GM13976 (cell line): ENCODE measurements at regions not wholly inside any gene's neighbourhood (a gene's known extent, or its start where the extent isn't known, plus 50 kb on each side); places are given as distances from the start of the nearest gene placed in this dataset.

Source experiments
- DNase-seq: peaks from one replicate; pipeline ENCODE4 v3.0.0; 2012; ENCODE audit warnings: low spot score
- in situ Hi-C: fragments of 300-500 bp; cut with MboI; formaldehyde crosslinking; loops from one replicate; pipeline ENCODE4 v1.12.0; 2022; ENCODE audit warnings: low sequenced_read_pairs, mixed read lengths, inconsistent platforms; ENCODE audit not compliant: unreplicated experiment
- TF ChIP-seq, protein P1 (sequence below): IDR thresholded peaks from 2 replicates; pipeline ENCODE4 v1.5.1; 2012; ENCODE audit warnings: borderline replicate concordance, mild to moderate bottlenecking; ENCODE audit not compliant: insufficient read depth; ENCODE audit errors: extremely low read depth, missing control alignments, control extremely low read depth

DNA sequence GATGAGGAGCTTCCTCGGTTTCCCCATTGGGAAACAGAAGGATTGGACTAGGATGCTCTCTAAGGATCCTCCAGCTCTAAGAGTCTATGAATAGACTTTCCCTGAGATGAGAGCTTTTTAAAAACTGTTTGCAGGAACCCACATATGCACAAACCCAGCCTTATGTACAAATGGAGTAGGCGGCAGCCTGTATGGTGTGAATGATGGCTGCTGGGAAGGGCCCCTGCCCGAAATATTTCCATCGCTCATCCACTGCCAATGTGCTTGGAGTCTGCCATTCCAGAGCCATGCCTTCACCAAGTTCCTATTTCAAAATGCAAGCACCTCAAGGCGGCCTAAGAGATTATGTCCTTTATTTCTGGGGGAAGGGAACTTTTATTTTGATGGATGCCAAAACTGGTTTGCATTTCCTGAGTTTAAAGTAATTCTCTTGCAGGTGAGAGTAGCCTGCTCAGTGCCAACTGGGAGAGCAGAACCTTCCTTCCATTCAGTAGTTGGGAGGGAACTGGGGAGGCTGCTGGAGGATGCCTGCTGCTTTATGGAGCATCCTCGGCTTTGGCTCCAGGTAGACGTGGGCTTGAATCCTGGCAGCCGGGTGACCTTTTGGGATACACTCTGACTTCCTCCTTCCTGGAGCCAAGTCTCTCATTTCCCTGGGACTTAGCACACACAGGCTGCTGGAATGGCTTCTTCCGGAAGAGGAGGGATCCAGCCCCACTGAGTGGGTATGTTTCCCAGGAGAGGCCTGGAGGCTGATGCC, 165.9 kb downstream of the ACTL8 start:
- in situ Hi-C loops, result no loop called here
- no peak for DNase-seq

DNA sequence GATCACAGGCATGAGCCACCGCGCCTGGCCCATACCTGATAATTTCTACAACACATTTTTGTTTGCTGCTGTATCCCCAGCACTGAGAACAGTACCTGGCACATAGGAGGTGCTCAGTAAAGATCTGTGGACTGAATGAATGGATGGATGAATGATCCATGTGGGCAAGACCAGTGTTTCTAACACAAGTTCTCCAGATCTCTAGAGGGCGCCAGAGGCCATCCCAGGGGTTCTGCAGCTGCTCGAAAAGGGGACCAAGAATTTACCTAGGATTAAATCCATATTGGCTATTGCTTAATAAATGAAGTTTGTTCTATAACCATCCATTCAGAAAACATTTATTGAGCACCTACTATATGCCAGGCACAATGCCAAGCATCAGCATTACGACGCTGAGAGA, 167.7 kb downstream of the ACTL8 start:
- peak; percentile 51 for DNase-seq
- in situ Hi-C loops, result no loop called here
- TF ChIP-seq, protein P1, sequence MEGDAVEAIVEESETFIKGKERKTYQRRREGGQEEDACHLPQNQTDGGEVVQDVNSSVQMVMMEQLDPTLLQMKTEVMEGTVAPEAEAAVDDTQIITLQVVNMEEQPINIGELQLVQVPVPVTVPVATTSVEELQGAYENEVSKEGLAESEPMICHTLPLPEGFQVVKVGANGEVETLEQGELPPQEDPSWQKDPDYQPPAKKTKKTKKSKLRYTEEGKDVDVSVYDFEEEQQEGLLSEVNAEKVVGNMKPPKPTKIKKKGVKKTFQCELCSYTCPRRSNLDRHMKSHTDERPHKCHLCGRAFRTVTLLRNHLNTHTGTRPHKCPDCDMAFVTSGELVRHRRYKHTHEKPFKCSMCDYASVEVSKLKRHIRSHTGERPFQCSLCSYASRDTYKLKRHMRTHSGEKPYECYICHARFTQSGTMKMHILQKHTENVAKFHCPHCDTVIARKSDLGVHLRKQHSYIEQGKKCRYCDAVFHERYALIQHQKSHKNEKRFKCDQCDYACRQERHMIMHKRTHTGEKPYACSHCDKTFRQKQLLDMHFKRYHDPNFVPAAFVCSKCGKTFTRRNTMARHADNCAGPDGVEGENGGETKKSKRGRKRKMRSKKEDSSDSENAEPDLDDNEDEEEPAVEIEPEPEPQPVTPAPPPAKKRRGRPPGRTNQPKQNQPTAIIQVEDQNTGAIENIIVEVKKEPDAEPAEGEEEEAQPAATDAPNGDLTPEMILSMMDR, result peak; percentile 35

More for the DNA sequence above, 165.9 kb downstream of the ACTL8 start:
- TF ChIP-seq, protein P1, result no peak

DNA sequence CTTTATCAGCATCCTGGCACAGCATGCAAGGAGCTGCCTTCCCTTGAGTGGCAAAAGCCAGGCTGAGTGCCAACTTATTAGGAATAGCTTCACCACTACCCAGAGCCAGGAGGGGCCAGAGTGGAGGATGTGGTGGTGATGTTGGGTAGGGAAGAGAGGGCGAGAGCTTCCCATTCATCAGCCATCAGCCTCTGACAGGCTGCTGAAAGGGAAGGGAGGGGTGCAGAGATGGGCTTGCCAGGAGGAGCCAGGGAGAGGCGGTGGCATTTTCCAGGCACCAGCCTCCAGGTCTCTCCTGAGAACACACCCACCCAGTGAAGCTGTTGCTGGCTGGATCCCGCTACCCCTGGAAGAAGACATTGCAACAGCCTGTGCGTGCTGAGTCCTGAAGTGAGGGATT, 168.5 kb downstream of the ACTL8 start:
- TF ChIP-seq, protein P1, result no peak
- in situ Hi-C loops, result no loop called here
- DNase-seq, result no peak

DNA sequence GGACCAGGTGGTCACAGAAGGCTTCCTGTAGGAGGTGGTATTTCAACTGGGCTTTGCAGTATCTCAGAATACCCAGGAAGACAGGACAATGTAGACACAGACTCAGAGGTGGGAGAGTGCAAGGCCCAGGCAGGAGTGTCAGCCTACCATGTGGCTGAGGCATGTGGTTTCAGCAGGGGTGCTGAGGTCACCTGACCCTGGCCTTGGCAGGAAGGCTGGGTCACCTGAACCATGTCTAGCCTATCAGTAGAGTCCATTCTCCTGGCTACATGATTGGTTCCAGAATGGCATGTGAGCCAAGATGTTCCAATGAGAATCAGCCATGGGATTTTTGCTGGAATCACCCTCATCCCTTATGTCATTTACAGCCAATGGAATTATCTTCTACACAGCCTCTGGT, 169.4 kb downstream of the ACTL8 start:
- TF ChIP-seq, protein P1, result no peak
- no peak for DNase-seq

DNA sequence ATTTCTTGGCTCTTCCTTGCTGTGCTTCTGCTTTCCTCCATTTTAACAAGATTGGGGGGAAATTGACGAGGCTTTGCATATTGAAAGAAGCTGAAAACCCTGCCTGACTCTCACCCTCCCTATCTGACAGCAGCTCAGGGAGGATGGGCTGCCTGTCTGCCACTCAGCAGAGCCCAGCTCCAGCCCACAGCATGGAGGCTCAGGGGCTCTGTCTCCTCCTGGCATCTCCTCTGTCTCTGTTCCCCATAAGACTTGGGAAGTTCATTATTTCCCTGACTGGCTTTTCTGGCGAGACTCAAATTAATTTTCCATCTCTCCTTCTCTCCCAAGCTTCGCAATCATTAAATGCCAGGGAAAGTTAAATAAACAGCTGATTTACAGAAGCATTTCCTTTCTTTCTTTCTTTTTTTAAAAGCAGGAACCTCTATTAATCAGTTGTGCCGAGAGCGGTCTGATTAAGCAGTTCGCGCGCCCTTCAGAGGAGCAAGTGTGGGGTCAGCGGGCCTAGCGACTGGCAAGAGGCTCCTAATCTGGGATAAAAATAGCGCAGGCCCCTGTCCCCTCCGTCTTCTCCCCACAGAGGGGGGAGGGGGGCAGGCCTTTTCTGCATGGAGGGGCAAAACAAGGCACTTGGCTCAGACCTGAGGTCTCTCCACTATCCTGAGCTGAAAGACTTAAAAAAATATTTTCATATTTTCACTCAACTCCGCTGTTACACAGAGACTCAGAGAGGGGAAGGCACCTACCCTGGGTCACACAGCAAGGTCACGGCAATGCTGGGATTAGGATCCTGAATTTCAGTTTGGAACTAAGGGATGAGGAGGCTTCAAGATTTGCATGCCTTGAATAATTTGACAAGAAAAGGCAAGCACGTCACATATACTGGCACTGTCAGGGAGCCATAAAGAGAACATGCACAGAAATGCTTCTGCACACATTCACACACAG, 170.4 kb downstream of the ACTL8 start:
- no peak for DNase-seq
- TF ChIP-seq, protein P1, result no peak
- in situ Hi-C loops, result no loop called here

More for the DNA sequence above, 169.4 kb downstream of the ACTL8 start:
- in situ Hi-C loops, result no loop called here

DNA sequence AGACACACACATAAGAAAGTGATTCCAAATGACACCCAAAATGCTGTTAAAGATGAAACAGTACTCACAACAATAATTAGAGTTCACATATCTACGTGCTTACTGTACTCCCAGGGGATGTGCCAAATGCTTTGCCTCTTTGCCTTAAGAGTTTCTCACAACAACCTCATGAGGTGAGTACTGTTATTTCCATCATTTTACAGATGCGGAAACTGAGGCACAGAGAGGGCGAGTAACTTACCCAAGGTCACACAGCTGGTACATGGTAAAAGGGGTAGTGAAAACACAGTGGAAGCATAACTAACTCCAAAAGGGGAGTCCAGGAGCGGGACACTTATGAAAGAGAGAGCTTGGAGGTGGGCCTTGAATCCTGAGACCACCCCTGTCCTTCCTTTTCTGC, 171.8 kb downstream of the ACTL8 start:
- in situ Hi-C loops, result no loop called here
- TF ChIP-seq, protein P1, result no peak
- DNase-seq, result no peak
